ENCODE measurements at regions not wholly inside any gene's neighbourhood (a gene's known extent, or its start where the extent isn't known, plus 50 kb on each side); places are given as distances from the start of the nearest gene placed in this dataset.
A peak's percentile ranks its signal among the peaks of the same experiment; 100 is the strongest.

- no peaks in the 10 kb centered on the region for H3K4me1 Mint-ChIP-seq
- H3K36me3 Mint-ChIP-seq (ENCODE audit: low read depth) = no peaks in the 10 kb centered on the region
- no peak overlapping the region for H3K27ac Mint-ChIP-seq
- H3K27me3 Mint-ChIP-seq (ENCODE audit: low read depth) = peaks cover 17% of the 10 kb centered on the region
- no peak for TF ChIP-seq CTCF (IDR thresholded peaks at IDR 0.05; ENCODE audit: unreplicated experiment in 3 of 3)
- no peak overlapping the region for H3K4me3 Mint-ChIP-seq
- no peaks in the 10 kb centered on the region for H3K9me3 Mint-ChIP-seq
Observed at GRCh38 chr16:5875416-5875815, 777.8 kb upstream of the EEF2KMT start.

- no peak overlapping the region for H3K27ac Mint-ChIP-seq
- H3K9me3 Mint-ChIP-seq = no peaks in the 10 kb centered on the region
- no peak overlapping the region for H3K4me3 Mint-ChIP-seq
- H3K36me3 Mint-ChIP-seq (ENCODE audit: low read depth) = no peaks in the 10 kb centered on the region
- no peak for TF ChIP-seq CTCF (IDR thresholded peaks at IDR 0.05; ENCODE audit: unreplicated experiment in 3 of 3)
- H3K4me1 Mint-ChIP-seq = no peaks in the 10 kb centered on the region
- peaks cover 17% of the 10 kb centered on the region for H3K27me3 Mint-ChIP-seq (ENCODE audit: low read depth)
Observed at GRCh38 chr16:5874899-5875298, 777.3 kb upstream of the EEF2KMT start.

GRCh38 chr16:5873221-5873620, 775.6 kb upstream of the EEF2KMT start:
- Mint-ChIP-seq H3K4me1 (no peaks in the 10 kb centered on the region), H3K36me3 (ENCODE audit: low read depth) (no peaks in the 10 kb centered on the region), H3K9me3 (no peaks in the 10 kb centered on the region), H3K27ac (no peak overlapping the region), H3K27me3 (ENCODE audit: low read depth) (peaks cover 12% of the 10 kb centered on the region), H3K4me3 (no peak overlapping the region)
- TF ChIP-seq CTCF (IDR thresholded peaks at IDR 0.05; ENCODE audit: unreplicated experiment in 3 of 3) = no peak

- no peak overlapping the region for H3K4me3 Mint-ChIP-seq
- no peak overlapping the region for H3K27ac Mint-ChIP-seq
- H3K36me3 Mint-ChIP-seq (ENCODE audit: low read depth) = no peaks in the 10 kb centered on the region
- no peaks in the 10 kb centered on the region for H3K4me1 Mint-ChIP-seq
- H3K27me3 Mint-ChIP-seq (ENCODE audit: low read depth) = peaks cover 18% of the 10 kb centered on the region
- TF ChIP-seq CTCF (IDR thresholded peaks at IDR 0.05; ENCODE audit: unreplicated experiment in 3 of 3) = no peak
- no peaks in the 10 kb centered on the region for H3K9me3 Mint-ChIP-seq
Observed at GRCh38 chr16:5870886-5871691, 773.5 kb upstream of the EEF2KMT start.

GRCh38 chr16:5867250-5867649, 769.7 kb upstream of the EEF2KMT start:
- Mint-ChIP-seq H3K27me3 (ENCODE audit: low read depth) (peaks cover 19% of the 10 kb centered on the region), H3K9me3 (no peaks in the 10 kb centered on the region), H3K4me3 (no peak overlapping the region), H3K4me1 (peaks cover 7% of the 10 kb centered on the region), H3K27ac (no peak overlapping the region), H3K36me3 (ENCODE audit: low read depth) (no peaks in the 10 kb centered on the region)
- TF ChIP-seq CTCF (IDR thresholded peaks at IDR 0.05; ENCODE audit: unreplicated experiment in 3 of 3) = no peak

- no peaks in the 10 kb centered on the region for H3K9me3 Mint-ChIP-seq
- peaks cover 10% of the 10 kb centered on the region for H3K27me3 Mint-ChIP-seq (ENCODE audit: low read depth)
Observed at GRCh38 chr16:5865236-5865635, 767.6 kb upstream of the EEF2KMT start.

More at GRCh38 chr16:5865236-5865635, 767.6 kb upstream of the EEF2KMT start:
- Mint-ChIP-seq H3K4me3 (no peak overlapping the region), H3K36me3 (ENCODE audit: low read depth) (no peaks in the 10 kb centered on the region), H3K27ac (peak overlapping the region in 2 of 3 experiments; percentile 0 to 41), H3K4me1 (peaks cover 7% of the 10 kb centered on the region)
- TF ChIP-seq CTCF (IDR thresholded peaks at IDR 0.05; ENCODE audit: unreplicated experiment in 3 of 3) = no peak

All from nephron (organoid).